GM12874 (cell line): ENCODE measurements at regions not wholly inside any gene's neighbourhood (a gene's known extent, or its start where the extent isn't known, plus 50 kb on each side); places are given as distances from the start of the nearest gene placed in this dataset.

Source experiments
- TF ChIP-seq, protein P1 (sequence below): IDR thresholded peaks from 2 replicates; pipeline ENCODE4 v1.5.1; 2011; ENCODE audit warnings: low read depth, mild to moderate bottlenecking, control low read depth, low read length, moderate library complexity; ENCODE audit not compliant: insufficient read depth

- TF ChIP-seq, protein P1, sequence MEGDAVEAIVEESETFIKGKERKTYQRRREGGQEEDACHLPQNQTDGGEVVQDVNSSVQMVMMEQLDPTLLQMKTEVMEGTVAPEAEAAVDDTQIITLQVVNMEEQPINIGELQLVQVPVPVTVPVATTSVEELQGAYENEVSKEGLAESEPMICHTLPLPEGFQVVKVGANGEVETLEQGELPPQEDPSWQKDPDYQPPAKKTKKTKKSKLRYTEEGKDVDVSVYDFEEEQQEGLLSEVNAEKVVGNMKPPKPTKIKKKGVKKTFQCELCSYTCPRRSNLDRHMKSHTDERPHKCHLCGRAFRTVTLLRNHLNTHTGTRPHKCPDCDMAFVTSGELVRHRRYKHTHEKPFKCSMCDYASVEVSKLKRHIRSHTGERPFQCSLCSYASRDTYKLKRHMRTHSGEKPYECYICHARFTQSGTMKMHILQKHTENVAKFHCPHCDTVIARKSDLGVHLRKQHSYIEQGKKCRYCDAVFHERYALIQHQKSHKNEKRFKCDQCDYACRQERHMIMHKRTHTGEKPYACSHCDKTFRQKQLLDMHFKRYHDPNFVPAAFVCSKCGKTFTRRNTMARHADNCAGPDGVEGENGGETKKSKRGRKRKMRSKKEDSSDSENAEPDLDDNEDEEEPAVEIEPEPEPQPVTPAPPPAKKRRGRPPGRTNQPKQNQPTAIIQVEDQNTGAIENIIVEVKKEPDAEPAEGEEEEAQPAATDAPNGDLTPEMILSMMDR = no peak
These were observed 1464.1 kb upstream of the FLRT2 start for GRCh38 chr14:84065811-84066210.

- TF ChIP-seq, protein P1 = no peak
These were observed 1461.7 kb upstream of the FLRT2 start for GRCh38 chr14:84068288-84068687.

DNA sequence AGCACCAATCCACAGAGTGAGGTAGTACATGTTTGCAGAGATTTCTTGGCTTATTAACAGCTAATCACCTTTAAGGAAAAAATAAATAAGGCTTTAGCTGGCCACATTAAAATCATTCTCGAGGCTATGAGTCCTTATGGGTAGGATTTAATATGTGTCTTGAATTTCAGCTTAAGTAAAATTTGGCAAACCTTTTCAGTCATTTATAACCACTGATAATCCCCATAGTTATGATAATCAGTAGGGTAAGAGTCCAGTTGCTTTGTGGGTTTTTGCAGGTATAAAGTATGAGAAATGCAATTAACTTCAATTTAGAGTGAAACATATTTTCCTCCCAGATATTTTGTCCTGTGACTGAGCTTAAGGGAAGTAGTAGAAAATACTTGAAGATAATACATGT, 1458.9 kb upstream of the FLRT2 start:
- TF ChIP-seq, protein P1 = no peak

DNA sequence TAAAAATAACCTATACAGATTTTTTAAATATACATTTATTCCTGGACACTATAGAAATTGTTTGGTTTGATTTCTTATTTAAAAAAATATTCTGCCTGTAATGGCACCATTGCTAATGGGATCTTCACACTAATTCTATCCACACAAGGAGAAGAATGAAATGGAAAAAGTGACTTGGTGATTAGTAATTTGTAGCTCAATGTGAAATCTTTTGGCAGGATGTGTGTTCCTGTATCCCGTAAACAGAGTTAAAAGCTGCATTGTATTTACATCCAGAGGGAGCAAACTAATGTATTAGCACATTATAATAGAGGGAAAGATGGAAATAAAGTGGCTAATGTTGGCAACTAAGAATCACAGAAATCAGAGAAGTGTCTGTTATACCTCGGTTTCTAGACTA, 1455.3 kb upstream of the FLRT2 start:
- TF ChIP-seq, protein P1 = no peak

DNA sequence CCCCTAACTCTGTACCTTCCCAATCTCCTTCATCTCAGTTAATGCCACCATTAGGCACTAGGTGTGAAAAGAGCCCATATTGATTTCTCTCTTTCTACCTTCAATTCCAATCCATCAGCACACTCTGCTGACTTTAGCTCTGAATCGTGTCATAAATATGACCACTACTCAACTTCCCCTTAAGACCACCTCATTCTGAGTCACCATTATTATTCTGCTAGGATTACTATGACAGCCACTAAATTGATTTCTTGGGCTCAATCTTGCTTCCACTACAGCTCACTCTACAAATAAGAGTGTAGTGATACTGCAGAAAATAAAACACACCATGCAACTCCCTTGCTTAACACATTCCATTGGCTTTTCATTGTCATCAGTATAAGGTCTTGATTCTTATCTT, 1449.0 kb upstream of the FLRT2 start:
- TF ChIP-seq, protein P1 = no peak

DNA sequence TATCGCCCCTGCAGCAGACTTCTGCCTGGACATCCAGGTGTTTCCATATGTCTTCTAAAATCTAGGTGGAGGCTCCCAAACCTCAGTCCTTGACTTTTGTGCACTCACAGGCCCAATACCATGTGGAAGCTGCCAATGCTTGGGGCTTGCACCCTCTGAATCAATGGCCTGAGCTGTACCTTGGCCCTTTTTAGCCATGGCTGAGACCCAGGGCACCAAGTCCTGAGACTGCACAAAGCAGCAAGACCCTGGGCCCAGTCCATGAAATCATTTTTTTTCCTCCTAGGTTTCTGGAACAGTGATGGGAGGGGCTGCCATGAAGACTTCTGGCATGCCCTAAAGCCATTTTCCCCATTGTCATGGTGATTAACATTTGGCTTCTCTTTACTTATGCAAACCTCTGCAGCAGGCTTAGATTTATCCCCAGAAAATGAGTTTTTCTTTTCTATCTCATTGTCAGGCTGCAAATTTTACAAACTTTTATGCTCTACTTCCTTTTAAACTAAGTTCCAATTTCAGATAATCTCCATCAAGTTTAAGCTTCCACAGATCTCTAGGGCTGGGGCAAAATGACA, 1445.8 kb upstream of the FLRT2 start:
- TF ChIP-seq, protein P1 = no peak

DNA sequence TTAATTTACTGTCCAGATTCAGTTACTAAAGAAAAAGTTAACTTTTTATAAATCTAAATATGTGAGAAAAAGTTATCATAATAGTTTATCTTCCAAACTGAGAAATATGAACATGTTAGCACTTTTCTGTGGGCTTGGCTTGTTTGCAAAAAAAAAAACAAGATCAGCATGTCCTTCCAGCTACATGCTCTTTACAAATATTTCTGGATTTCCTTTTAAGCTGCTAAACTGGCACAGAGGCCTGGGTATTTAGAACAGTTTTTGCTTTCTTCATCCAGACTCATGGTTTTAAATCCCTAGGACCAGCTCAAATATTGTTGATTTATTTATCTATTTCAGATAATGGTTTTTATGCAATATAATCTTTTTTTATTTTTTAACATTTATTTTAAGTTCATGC, 1444.5 kb upstream of the FLRT2 start:
- TF ChIP-seq, protein P1 = no peak
